Dedifferentiated amniotic fluid mesenchymal stem cell (primary cell): ENCODE measurements at regions not wholly inside any gene's neighbourhood (a gene's known extent, or its start where the extent isn't known, plus 50 kb on each side); places are given as distances from the start of the nearest gene placed in this dataset.
"Not testable (repeated sequence)": the region's sequence is repeated elsewhere in the genome, so short reads cannot be mapped to it uniquely, and the experiment has no call there.

ENCODE experiments used
- DNase-seq: peaks from one replicate; pipeline ENCODE4 v3.0.0-alpha.2; 2016; ENCODE audit errors: extremely low spot score

DNA sequence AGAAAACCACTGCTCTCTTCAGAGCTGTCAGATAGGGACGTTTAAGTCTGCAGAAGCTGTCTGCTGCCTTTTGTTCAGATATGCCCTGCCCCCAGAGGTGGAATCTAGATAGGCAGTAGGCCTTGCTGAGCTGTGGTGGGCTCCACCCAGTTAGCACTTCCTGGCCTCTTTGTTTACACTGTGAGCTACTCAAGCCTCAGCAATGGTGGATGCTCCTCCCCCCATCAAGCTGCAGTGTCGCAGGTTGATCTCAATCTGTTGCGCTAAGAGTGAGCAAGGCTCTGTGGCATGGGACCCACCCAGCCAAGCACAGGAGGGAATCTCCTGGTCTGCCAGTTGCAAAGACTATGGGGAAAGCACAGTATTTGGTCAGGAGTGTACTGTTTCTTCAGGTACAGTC is 59.2 kb upstream of the ZNF641 start:
- DNase-seq: not testable (repeated sequence)

DNA sequence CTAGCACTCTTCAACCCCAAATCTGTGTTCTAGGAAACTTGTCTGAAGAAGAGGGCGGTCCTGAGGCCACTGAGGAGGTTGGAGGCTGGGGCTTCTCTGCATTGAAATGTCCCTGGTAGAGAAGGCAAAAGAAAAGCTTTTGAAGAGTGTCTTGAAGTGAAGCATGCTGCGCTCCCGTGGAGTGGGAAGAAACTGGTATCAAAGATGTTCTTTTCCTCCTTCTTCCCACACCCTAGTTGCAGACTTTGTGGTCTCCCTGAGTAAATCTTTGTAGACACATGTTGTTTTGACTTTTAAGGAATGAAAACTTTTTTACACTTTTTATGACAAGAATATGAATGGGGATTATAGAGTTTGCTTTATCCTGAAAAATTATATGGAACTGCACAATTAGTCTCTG is 59.0 kb upstream of the ANP32D start:
- DNase-seq: no peak

DNA sequence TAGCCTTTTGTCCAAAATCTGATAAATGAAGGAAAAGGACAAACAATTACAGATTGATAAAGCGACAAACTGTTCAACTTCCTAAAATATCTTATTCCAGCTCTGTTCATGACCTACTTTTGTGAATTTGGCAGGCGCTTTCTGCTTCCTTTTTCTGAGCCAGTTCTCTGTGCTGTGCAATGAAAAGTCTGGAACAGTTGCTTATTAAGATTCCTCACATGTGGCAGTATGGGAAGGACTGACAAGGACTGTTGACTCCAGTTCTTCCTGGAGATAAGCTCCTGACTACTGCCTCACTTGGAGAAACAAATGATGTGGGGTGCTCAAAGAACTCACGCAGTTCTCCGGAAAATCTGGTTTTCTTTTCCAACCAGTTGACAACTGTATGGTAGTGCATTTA is 58.3 kb upstream of the ANP32D start:
- DNase-seq: no peak

DNA sequence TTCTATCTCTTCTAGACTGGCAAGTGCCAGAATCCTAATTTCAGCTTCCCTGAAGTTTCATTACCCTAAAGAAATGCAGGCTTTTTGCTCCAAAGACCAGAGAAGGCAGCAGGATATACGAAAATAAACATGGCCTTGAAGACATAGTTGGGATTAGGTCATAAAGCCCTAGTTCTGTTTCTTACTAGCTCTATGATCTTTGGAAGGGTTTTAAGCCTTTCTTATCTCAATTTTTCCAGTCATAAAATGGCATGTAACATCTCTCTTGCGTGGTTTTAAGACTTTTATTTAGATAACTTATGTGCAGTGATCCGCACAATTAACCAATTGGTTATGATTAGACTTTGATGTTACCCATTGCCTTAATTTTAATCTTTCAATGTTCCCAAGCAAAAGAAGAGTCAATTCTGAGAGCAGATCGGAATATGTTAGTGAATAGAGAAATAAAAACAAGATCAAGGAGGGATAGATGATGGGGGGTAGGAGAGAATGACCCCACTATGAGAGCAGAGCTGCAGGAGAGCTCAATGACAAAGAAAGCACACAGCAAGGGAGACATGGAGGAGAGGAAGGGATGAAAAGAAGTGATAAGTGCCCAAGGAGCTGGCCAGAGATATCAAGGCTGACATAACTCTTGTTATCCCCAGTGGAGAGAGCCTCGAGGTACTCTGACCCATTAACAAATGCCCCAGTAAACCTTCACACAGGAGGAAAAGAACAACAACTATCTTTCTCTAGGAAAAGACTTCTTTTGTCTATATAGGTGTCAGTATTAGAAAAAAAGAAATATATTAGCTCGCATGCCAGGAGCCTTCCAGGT is 53.0 kb upstream of the ANP32D start:
- peak; percentile 13 for DNase-seq

DNA sequence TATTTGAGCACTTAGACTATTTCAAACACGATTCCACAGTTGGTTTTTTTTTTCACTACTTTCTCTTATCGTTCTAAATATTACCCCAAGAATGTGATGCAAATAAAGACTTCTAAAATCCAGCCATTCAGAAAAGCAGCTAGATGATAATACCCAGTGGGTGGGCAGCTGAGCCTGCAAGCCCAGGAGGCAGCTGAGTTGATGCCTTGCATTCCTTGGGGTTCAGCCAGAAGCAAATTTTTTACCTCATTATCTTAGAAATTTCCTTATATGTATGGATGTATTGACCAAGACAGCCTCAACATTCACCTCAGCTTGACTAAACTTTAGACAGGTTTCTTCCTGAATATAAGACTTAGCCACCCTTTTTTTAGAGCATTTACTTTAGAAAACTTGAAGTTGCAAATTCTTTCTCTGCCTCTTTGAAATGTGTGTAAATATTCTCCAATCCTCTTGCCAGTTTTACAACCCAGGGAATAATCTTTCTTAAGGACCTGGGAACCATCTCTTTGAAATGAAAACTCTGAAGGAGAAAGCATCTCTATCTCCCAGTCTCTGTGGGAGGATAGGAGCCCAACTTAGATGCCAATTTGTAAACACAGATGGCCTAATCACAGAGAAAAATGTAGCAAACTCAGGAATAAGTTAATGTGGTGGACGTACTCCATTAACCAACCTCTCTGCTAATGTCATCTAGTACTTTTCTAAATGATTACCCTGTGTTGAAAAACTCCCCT is 52.2 kb upstream of the ANP32D start:
- peak; percentile 13 for DNase-seq

DNA sequence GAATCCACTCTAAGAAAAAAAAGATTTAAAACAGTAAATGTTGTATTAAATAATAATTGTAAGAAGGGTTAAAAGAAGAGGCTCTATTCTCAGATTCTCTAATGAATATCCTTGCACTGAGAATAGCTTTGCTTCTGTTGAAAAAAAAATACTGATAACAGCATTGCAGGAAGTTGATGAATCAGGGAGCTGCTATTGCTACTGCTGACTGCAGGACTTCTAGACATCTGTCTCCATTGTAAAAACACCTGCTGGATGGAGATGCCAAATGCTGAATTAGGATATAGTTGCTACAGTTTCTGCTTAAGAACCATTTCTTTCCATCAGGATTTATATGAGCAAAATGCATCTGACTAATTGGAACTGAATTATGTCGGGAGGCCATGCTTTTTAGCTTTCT is 50.3 kb upstream of the ANP32D start:
- no peak for DNase-seq
